ENCODE measurements at regions not wholly inside any gene's neighbourhood (a gene's known extent, or its start where the extent isn't known, plus 50 kb on each side); places are given as distances from the start of the nearest gene placed in this dataset.

GRCh38 chr14:101506926-101507835 lies 54.1 kb upstream of the DIO3 start:
- TF ChIP-seq CTCF (IDR thresholded peaks at IDR 0.05; ENCODE audit: extremely low read depth, missing control alignments) = no peak
- DNase-seq (ENCODE audit: low spot score) = no peak

- no peak for TF ChIP-seq CTCF (IDR thresholded peaks at IDR 0.05; ENCODE audit: extremely low read depth, missing control alignments)
- DNase-seq (ENCODE audit: low spot score) = no peak
These were observed 53.5 kb upstream of the DIO3 start for GRCh38 chr14:101507836-101508150.

- DNase-seq (ENCODE audit: low spot score) = no peak
- TF ChIP-seq CTCF (IDR thresholded peaks at IDR 0.05; ENCODE audit: extremely low read depth, missing control alignments) = no peak
These were observed 52.9 kb upstream of the DIO3 start for GRCh38 chr14:101508196-101508947.

- no peak for TF ChIP-seq CTCF (IDR thresholded peaks at IDR 0.05; ENCODE audit: extremely low read depth, missing control alignments)
- DNase-seq (ENCODE audit: low spot score) = no peak
These were observed 52.2 kb upstream of the DIO3 start for GRCh38 chr14:101508948-101509729.

GRCh38 chr14:101509730-101510371 lies 51.4 kb upstream of the DIO3 start:
- no peak for DNase-seq (ENCODE audit: low spot score)
- no peak for TF ChIP-seq CTCF (IDR thresholded peaks at IDR 0.05; ENCODE audit: extremely low read depth, missing control alignments)

- DNase-seq (ENCODE audit: low spot score) = no peak
These were observed 50.1 kb upstream of the DIO3 start for GRCh38 chr14:101511199-101511598.

More at GRCh38 chr14:101511199-101511598, 50.1 kb upstream of the DIO3 start:
- no peak for TF ChIP-seq CTCF (IDR thresholded peaks at IDR 0.05; ENCODE audit: extremely low read depth, missing control alignments)

Data from GM20000 (cell line).